ENCODE measurements at regions not wholly inside any gene's neighbourhood (a gene's known extent, or its start where the extent isn't known, plus 50 kb on each side); places are given as distances from the start of the nearest gene placed in this dataset.

DNA sequence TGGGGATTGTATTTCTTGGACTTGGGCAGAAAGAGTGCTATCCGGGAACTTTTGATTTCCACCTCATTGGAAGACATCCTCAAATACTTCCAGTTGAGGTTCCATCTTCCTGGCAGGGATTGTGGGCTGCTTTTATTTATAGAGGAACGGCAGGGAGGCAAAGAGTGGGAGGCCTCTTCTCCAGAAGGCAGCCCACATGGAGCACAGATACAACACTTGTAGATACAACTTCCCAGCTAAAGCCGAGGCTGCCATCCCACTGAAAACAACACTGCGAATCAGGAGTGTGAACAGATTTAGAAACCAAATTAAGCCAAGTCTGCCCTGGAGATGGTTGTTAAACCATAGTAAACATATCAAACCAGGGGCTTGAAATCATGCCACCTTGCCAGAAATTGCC lies 212.8 kb upstream of the PPARGC1A start:
- Histone ChIP-seq H3K4me1 (ENCODE audit: control insufficient read depth in 1 of 2, insufficient read depth in 2 of 2, low read length in 2 of 2) (no peaks in the 10 kb centered on the region), H3K9me3 (replicated peaks in 1 of 2; ENCODE audit: control insufficient read depth in 1 of 2, insufficient read depth in 1 of 2, low read length in 2 of 2) (no peaks in the 10 kb centered on the region), H3K4me3 (replicated peaks in 1 of 3; ENCODE audit: low read depth in 2 of 3, low read length in 3 of 3) (no peak overlapping the region), H3K27me3 (ENCODE audit: control insufficient read depth in 2 of 2, insufficient read depth in 2 of 2, low read length in 2 of 2) (no peaks in the 10 kb centered on the region), H3K4me2 (replicated peaks; ENCODE audit: extremely low read depth, low read length, poor library complexity, severe bottlenecking) (no peak overlapping the region), H3K79me2 (ENCODE audit: insufficient read depth, low read length) (no peaks in the 10 kb centered on the region), H3K27ac (ENCODE audit: low read depth in 1 of 2, low read length in 2 of 2) (no peak overlapping the region), H3K9ac (ENCODE audit: insufficient read depth, low read length, poor library complexity, severe bottlenecking) (no peak overlapping the region), H3K36me3 (replicated peaks in 1 of 2; ENCODE audit: control insufficient read depth in 1 of 2, insufficient read depth in 2 of 2, low read length in 2 of 2) (no peaks in the 10 kb centered on the region), H4K20me1 (ENCODE audit: insufficient read depth, low read length) (no peaks in the 10 kb centered on the region), H2AFZ (ENCODE audit: insufficient read depth, low read depth, low read length, poor library complexity, severe bottlenecking) (no peak overlapping the region)
- intact Hi-C loops (cut with micrococcal nuclease), result no loop called here
- no peak for DNase-seq
- peaks cover 0 to 2% (median 0%) of the 10 kb centered on the region in 3 donors for H3K27me3 Mint-ChIP-seq (ENCODE audit: low read depth in 3 of 3)
- H3K9me3 Mint-ChIP-seq, result peaks cover 0 to 10% (median 5%) of the 10 kb centered on the region in 7 donors
- H3K36me3 Mint-ChIP-seq, result no peaks in the 10 kb centered on the region
- 100% methylated on average over 1 of the region's 4 CpGs for WGBS (ENCODE audit: insufficient coverage)
- TF ChIP-seq, protein P1, sequence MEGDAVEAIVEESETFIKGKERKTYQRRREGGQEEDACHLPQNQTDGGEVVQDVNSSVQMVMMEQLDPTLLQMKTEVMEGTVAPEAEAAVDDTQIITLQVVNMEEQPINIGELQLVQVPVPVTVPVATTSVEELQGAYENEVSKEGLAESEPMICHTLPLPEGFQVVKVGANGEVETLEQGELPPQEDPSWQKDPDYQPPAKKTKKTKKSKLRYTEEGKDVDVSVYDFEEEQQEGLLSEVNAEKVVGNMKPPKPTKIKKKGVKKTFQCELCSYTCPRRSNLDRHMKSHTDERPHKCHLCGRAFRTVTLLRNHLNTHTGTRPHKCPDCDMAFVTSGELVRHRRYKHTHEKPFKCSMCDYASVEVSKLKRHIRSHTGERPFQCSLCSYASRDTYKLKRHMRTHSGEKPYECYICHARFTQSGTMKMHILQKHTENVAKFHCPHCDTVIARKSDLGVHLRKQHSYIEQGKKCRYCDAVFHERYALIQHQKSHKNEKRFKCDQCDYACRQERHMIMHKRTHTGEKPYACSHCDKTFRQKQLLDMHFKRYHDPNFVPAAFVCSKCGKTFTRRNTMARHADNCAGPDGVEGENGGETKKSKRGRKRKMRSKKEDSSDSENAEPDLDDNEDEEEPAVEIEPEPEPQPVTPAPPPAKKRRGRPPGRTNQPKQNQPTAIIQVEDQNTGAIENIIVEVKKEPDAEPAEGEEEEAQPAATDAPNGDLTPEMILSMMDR (IDR thresholded peaks at IDR 0.05), result no peak
- H3K4me1 Mint-ChIP-seq, result no peaks in the 10 kb centered on the region
- H3K27ac Mint-ChIP-seq, result no peak overlapping the region
- no peak overlapping the region for H3K4me3 Mint-ChIP-seq

DNA sequence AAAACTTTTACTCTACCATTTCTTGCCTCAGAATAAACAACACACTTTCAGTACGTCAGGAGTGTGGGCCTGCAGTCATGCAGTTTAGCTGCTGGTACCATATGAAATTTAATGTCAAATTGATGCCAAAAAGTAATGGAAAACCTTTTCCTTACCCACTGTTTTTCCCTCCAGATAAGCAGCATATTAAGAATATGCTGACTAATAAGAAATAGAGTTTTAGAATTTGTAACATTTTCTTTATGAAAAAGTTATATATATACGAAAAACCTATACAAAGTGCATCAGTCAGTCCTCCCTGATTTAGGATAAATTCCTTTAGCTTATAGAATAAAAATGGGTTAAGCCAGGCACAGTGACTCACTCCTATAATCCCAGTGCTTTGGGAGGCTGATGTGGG lies 206.8 kb upstream of the PPARGC1A start:
- no peaks in the 10 kb centered on the region for H3K79me2 ChIP-seq (ENCODE audit: insufficient read depth, low read length)
- TF ChIP-seq, protein P1 (IDR thresholded peaks at IDR 0.05), result no peak
- H3K27ac ChIP-seq (ENCODE audit: low read depth in 1 of 2, low read length in 2 of 2), result no peak overlapping the region
- no peaks in the 10 kb centered on the region for H3K36me3 ChIP-seq (replicated peaks in 1 of 2; ENCODE audit: control insufficient read depth in 1 of 2, insufficient read depth in 2 of 2, low read length in 2 of 2)
- H2AFZ ChIP-seq (ENCODE audit: insufficient read depth, low read depth, low read length, poor library complexity, severe bottlenecking), result no peak overlapping the region
- H3K4me2 ChIP-seq (replicated peaks; ENCODE audit: extremely low read depth, low read length, poor library complexity, severe bottlenecking), result no peak overlapping the region
- Mint-ChIP-seq H3K27ac (no peak overlapping the region), H3K9me3 (peaks cover 0 to 7% (median 4%) of the 10 kb centered on the region in 7 donors), H3K4me1 (no peaks in the 10 kb centered on the region), H3K4me3 (no peak overlapping the region), H3K27me3 (ENCODE audit: low read depth in 3 of 3) (peaks cover 0 to 5% (median 0%) of the 10 kb centered on the region in 3 donors), H3K36me3 (no peaks in the 10 kb centered on the region)
- no peak overlapping the region for H3K4me3 ChIP-seq (replicated peaks in 1 of 3; ENCODE audit: low read depth in 2 of 3, low read length in 3 of 3)
- intact Hi-C loops (cut with micrococcal nuclease), result no loop called here
- WGBS (ENCODE audit: insufficient coverage), result no CpG with 5 or more reads among the region's 2 CpGs
- no peaks in the 10 kb centered on the region for H4K20me1 ChIP-seq (ENCODE audit: insufficient read depth, low read length)
- DNase-seq, result no peak
- no peak overlapping the region for H3K9ac ChIP-seq (ENCODE audit: insufficient read depth, low read length, poor library complexity, severe bottlenecking)
- no peaks in the 10 kb centered on the region for H3K4me1 ChIP-seq (ENCODE audit: control insufficient read depth in 1 of 2, insufficient read depth in 2 of 2, low read length in 2 of 2)
- H3K27me3 ChIP-seq (ENCODE audit: control insufficient read depth in 2 of 2, insufficient read depth in 2 of 2, low read length in 2 of 2), result no peaks in the 10 kb centered on the region
- peaks cover 0 to 6% of the 10 kb centered on the region in 2 donors for H3K9me3 ChIP-seq (replicated peaks in 1 of 2; ENCODE audit: control insufficient read depth in 1 of 2, insufficient read depth in 1 of 2, low read length in 2 of 2)

All from CD14-positive monocyte (primary cell).